HG03457 (cell line): ENCODE measurements at regions not wholly inside any gene's neighbourhood (a gene's known extent, or its start where the extent isn't known, plus 50 kb on each side); places are given as distances from the start of the nearest gene placed in this dataset.

ENCODE experiments used
- ATAC-seq: cut with Tn5 transposase; IDR thresholded peaks from one replicate; pipeline ENCODE4 v1.9.1; 2021; ENCODE audit warnings: moderate number of reproducible peaks; ENCODE audit not compliant: unreplicated experiment

- no peak for ATAC-seq
Observed at GRCh38 chr14:61193476-61193875, 87.7 kb downstream of the TMEM30B start.

GRCh38 chr14:61192989-61193388 lies 88.1 kb downstream of the TMEM30B start:
- no peak for ATAC-seq

- no peak for ATAC-seq
Observed at GRCh38 chr14:61191733-61192132, 89.4 kb downstream of the TMEM30B start.

GRCh38 chr14:61190341-61190740 lies 90.8 kb downstream of the TMEM30B start:
- no peak for ATAC-seq

GRCh38 chr14:61188978-61189808 lies 91.9 kb downstream of the TMEM30B start:
- ATAC-seq, result no peak

- ATAC-seq, result no peak
Observed at GRCh38 chr14:61188196-61188595, 92.9 kb downstream of the TMEM30B start.

GRCh38 chr14:61187196-61187905 lies 93.8 kb downstream of the TMEM30B start:
- ATAC-seq, result no peak

- no peak for ATAC-seq
Observed at GRCh38 chr14:61186341-61187195, 94.6 kb downstream of the TMEM30B start.

- no peak for ATAC-seq
Observed at GRCh38 chr14:61185534-61185933, 95.6 kb downstream of the TMEM30B start.

GRCh38 chr14:61184112-61184511 lies 97.0 kb downstream of the TMEM30B start:
- ATAC-seq, result no peak

- ATAC-seq, result no peak
Observed at GRCh38 chr14:61183196-61183885, 97.8 kb downstream of the TMEM30B start.

GRCh38 chr14:61179796-61180398 lies 101.2 kb downstream of the TMEM30B start:
- no peak for ATAC-seq

GRCh38 chr14:61179061-61179690 lies 102.0 kb downstream of the TMEM30B start:
- ATAC-seq, result no peak

- no peak for ATAC-seq
Observed at GRCh38 chr14:61178226-61179060, 102.7 kb downstream of the TMEM30B start.

- ATAC-seq, result no peak
Observed at GRCh38 chr14:61177279-61178225, 103.6 kb downstream of the TMEM30B start.

GRCh38 chr14:61176686-61177085 lies 104.5 kb downstream of the TMEM30B start:
- no peak for ATAC-seq

- ATAC-seq, result no peak
Observed at GRCh38 chr14:61174987-61175386, 106.2 kb downstream of the TMEM30B start.

GRCh38 chr14:61174441-61174891 lies 106.7 kb downstream of the TMEM30B start:
- no peak for ATAC-seq
